GM18498 (cell line): ENCODE measurements at regions not wholly inside any gene's neighbourhood (a gene's known extent, or its start where the extent isn't known, plus 50 kb on each side); places are given as distances from the start of the nearest gene placed in this dataset.
A peak's percentile ranks its signal among the peaks of the same experiment; 100 is the strongest.
"Not testable (repeated sequence)": the region's sequence is repeated elsewhere in the genome, so short reads cannot be mapped to it uniquely, and the experiment has no call there.

Experiments used
- ATAC-seq: cut with Tn5 transposase; IDR thresholded peaks from one replicate; pipeline ENCODE4 v1.9.1; 2021; ENCODE audit warnings: mild to moderate bottlenecking, moderate library complexity; ENCODE audit not compliant: unreplicated experiment

GRCh38 chr5:123709422-123709821 is 197.4 kb downstream of the CSNK1G3 start:
- ATAC-seq = no peak

GRCh38 chr5:123708074-123708806 is 196.3 kb downstream of the CSNK1G3 start:
- ATAC-seq = no peak

GRCh38 chr5:123706531-123706930 is 194.6 kb downstream of the CSNK1G3 start:
- ATAC-seq = no peak

- no peak for ATAC-seq
Measured at GRCh38 chr5:123705741-123706140, 193.8 kb downstream of the CSNK1G3 start.

- ATAC-seq = no peak
Measured at GRCh38 chr5:123701511-123702200, 189.7 kb downstream of the CSNK1G3 start.

- no peak for ATAC-seq
Measured at GRCh38 chr5:123700624-123701287, 188.8 kb downstream of the CSNK1G3 start.

- no peak for ATAC-seq
Measured at GRCh38 chr5:123699571-123699970, 187.6 kb downstream of the CSNK1G3 start.

- ATAC-seq = not testable (repeated sequence)
Measured at GRCh38 chr5:123698937-123699336, 187.0 kb downstream of the CSNK1G3 start.

GRCh38 chr5:123696921-123697341 is 185.0 kb downstream of the CSNK1G3 start:
- no peak for ATAC-seq

- no peak for ATAC-seq
Measured at GRCh38 chr5:123690821-123691220, 178.8 kb downstream of the CSNK1G3 start.

- no peak for ATAC-seq
Measured at GRCh38 chr5:123681061-123681460, 169.1 kb downstream of the CSNK1G3 start.

GRCh38 chr5:123673107-123673506 is 161.1 kb downstream of the CSNK1G3 start:
- ATAC-seq = no peak

- no peak for ATAC-seq
Measured at GRCh38 chr5:123671711-123672456, 159.9 kb downstream of the CSNK1G3 start.

- peak; percentile 51 for ATAC-seq
Measured at GRCh38 chr5:123671042-123671441, 159.1 kb downstream of the CSNK1G3 start.
